ENCODE measurements at regions not wholly inside any gene's neighbourhood (a gene's known extent, or its start where the extent isn't known, plus 50 kb on each side); places are given as distances from the start of the nearest gene placed in this dataset.

GRCh38 chr17:13425390-13425789 is 176.3 kb downstream of the HS3ST3A1 start (continued):
- TF ChIP-seq SIN3A (conservative IDR thresholded peaks at IDR 0.05 in 1 of 2, IDR thresholded peaks at IDR 0.05 in 1 of 2; ENCODE audit: low read depth in 1 of 2, low read length in 2 of 2) (no peak), ATF2 (IDR thresholded peaks at IDR 0.05; ENCODE audit: low read length) (no peak), NRF1 (IDR thresholded peaks at IDR 0.05; ENCODE audit: low read depth, low read length) (no peak), SIRT6 (IDR thresholded peaks at IDR 0.05; ENCODE audit: low read length) (no peak)
